ENCODE measurements at regions not wholly inside any gene's neighbourhood (a gene's known extent, or its start where the extent isn't known, plus 50 kb on each side); places are given as distances from the start of the nearest gene placed in this dataset.

- no peak for TF ChIP-seq CTCF (IDR thresholded peaks at IDR 0.05; ENCODE audit: insufficient read depth, low read length, poor library complexity, severe bottlenecking)
- TF ChIP-seq EZH2phosphoT487 (conservative IDR thresholded peaks at IDR 0.05; ENCODE audit: low read length) = no peak
Observed at GRCh38 chr13:107994137-107994536, 221.2 kb downstream of the LIG4 start.

Data from SU-DHL-6 (cell line).